Neuronal stem cell (in vitro differentiated cells): ENCODE measurements at regions not wholly inside any gene's neighbourhood (a gene's known extent, or its start where the extent isn't known, plus 50 kb on each side); places are given as distances from the start of the nearest gene placed in this dataset.

ENCODE experiments used
- DNase-seq: peaks from one replicate; pipeline ENCODE4 v3.0.0-alpha.2; 2013; ENCODE audit warnings: low spot score
- H2AFZ ChIP-seq: one replicate; pipeline ENCODE4 v1.6.1; 2013; ENCODE audit warnings: mild to moderate bottlenecking, low read length, inconsistent platforms
- H2AK5ac ChIP-seq: 2 replicates; pipeline ENCODE4 v1.6.1; 2013; ENCODE audit warnings: low read depth, mild to moderate bottlenecking, inconsistent platforms, low read length, moderate library complexity, mixed read lengths
- H2BK120ac ChIP-seq: 2 replicates; pipeline ENCODE4 v1.6.1; 2013; ENCODE audit warnings: low read depth, mild to moderate bottlenecking, inconsistent platforms, low read length, moderate library complexity, mixed read lengths
- H2BK12ac ChIP-seq: one replicate; pipeline ENCODE4 v1.6.1; 2013; ENCODE audit warnings: low read length, inconsistent platforms
- H2BK15ac ChIP-seq: 2 replicates; pipeline ENCODE4 v1.6.1; 2013; ENCODE audit warnings: mild to moderate bottlenecking, low read length, inconsistent platforms, mixed read lengths
- H2BK5ac ChIP-seq: one replicate; pipeline ENCODE4 v1.6.1; 2013; ENCODE audit warnings: inconsistent platforms, mild to moderate bottlenecking, low read length, moderate library complexity
- H3K14ac ChIP-seq: one replicate; pipeline ENCODE4 v1.6.1; 2013; ENCODE audit warnings: low read length, inconsistent platforms
- H3K18ac ChIP-seq: 2 replicates; pipeline ENCODE4 v1.6.1; 2013; ENCODE audit warnings: low read length, inconsistent platforms
- H3K23ac ChIP-seq: 2 replicates; pipeline ENCODE4 v1.6.1; 2013; ENCODE audit warnings: low read depth, mild to moderate bottlenecking, mixed read lengths, low read length, inconsistent platforms; ENCODE audit not compliant: poor library complexity
- H3K27ac ChIP-seq: replicated peaks from 3 replicates; pipeline ENCODE4 v1.5.1; 2013; ENCODE audit warnings: low read length, inconsistent platforms
- H3K27me3 ChIP-seq, 3 experiments: 2 replicates each; pipeline ENCODE4 v1.6.1; 2013; ENCODE audit warnings: low read length in 3 of 3, mild to moderate bottlenecking in 2 of 3, inconsistent platforms in 1 of 3, low read depth in 1 of 3, mixed read lengths in 1 of 3, moderate library complexity in 1 of 3; ENCODE audit not compliant: control insufficient read depth in 3 of 3, insufficient read depth in 3 of 3
- H3K36me3 ChIP-seq, 2 donors: replicated peaks in 1 of 2; 2 replicates each; pipeline ENCODE4 v1.6.1; 2013; ENCODE audit warnings: low read length in 2 of 2; ENCODE audit not compliant: control insufficient read depth in 2 of 2, insufficient read depth in 2 of 2
- H3K4ac ChIP-seq: 2 replicates; pipeline ENCODE4 v1.6.1; 2013; ENCODE audit warnings: inconsistent platforms, mild to moderate bottlenecking, low read length, moderate library complexity
- H3K4me1 ChIP-seq, 2 donors: 1 replicate in 1 of 2; 2 replicates in 1 of 2; pipeline ENCODE4 v1.6.1; 2013; ENCODE audit warnings: low read length in 2 of 2, low read depth in 1 of 2; ENCODE audit not compliant: control insufficient read depth in 2 of 2, insufficient read depth in 1 of 2
- H3K4me2 ChIP-seq: one replicate; pipeline ENCODE4 v1.6.1; 2013; ENCODE audit warnings: mild to moderate bottlenecking, low read length, inconsistent platforms; ENCODE audit not compliant: insufficient read depth, poor library complexity, severe bottlenecking
- H3K4me3 ChIP-seq, 2 donors: 2 replicates each; pipeline ENCODE4 v1.5.1; 2013; ENCODE audit warnings: low read length in 2 of 2, mild to moderate bottlenecking in 2 of 2, inconsistent platforms in 1 of 2, moderate library complexity in 1 of 2
- H3K79me1 ChIP-seq: one replicate; pipeline ENCODE4 v1.6.1; 2013; ENCODE audit warnings: low read depth, mild to moderate bottlenecking, inconsistent platforms, low read length, moderate library complexity
- H3K9ac ChIP-seq: one replicate; pipeline ENCODE4 v1.6.1; 2013; ENCODE audit warnings: mild to moderate bottlenecking, low read depth, low read length, inconsistent platforms; ENCODE audit not compliant: poor library complexity
- H3K9me3 ChIP-seq, 2 donors: replicated peaks in 1 of 2; 2 replicates each; pipeline versions ENCODE3 to v1.6.1; 2013; ENCODE audit warnings: low read length in 2 of 2, mild to moderate bottlenecking in 2 of 2, inconsistent platforms in 1 of 2, low read depth in 1 of 2, mixed read lengths in 1 of 2, moderate library complexity in 1 of 2; ENCODE audit not compliant: control insufficient read depth in 2 of 2, insufficient read depth in 1 of 2
- H4K8ac ChIP-seq: one replicate; pipeline ENCODE4 v1.6.1; 2013; ENCODE audit warnings: low read depth, mild to moderate bottlenecking, inconsistent platforms, low read length, moderate library complexity
- H4K91ac ChIP-seq: one replicate; pipeline ENCODE4 v1.6.1; 2013; ENCODE audit warnings: low read length, low read depth, mild to moderate bottlenecking, inconsistent platforms; ENCODE audit not compliant: poor library complexity
- WGBS, 2 donors: extraction: QIAGEN DNeasy Blood & Tissue Kit; methylation state at CpG; one replicate each; pipeline ENCODE4 v1.1.7; 2013; ENCODE audit warnings: missing lambda C conversion rate in 2 of 2, mixed read lengths in 1 of 2; ENCODE audit not compliant: insufficient read length in 2 of 2, insufficient replicate concordance in 1 of 2; ENCODE audit errors: extremely low coverage in 2 of 2; 5-methylcytosine and 5-hydroxymethylcytosine counted together

GRCh38 chr4:12393631-12394262 lies 965.1 kb upstream of the HS3ST1 start:
- no peak overlapping the region for H3K4ac ChIP-seq
- H3K27ac ChIP-seq, result no peak overlapping the region
- H3K4me2 ChIP-seq, result no peak overlapping the region
- H3K27me3 ChIP-seq, result no peaks in the 10 kb centered on the region
- no peak overlapping the region for H3K4me3 ChIP-seq
- no peak overlapping the region for H2BK15ac ChIP-seq
- H2AK5ac ChIP-seq, result no peak overlapping the region
- H3K14ac ChIP-seq, result no peak overlapping the region
- H3K36me3 ChIP-seq, result no peaks in the 10 kb centered on the region
- no peak overlapping the region for H4K8ac ChIP-seq
- H4K91ac ChIP-seq, result no peak overlapping the region
- H3K18ac ChIP-seq, result no peak overlapping the region
- WGBS, 2 donors, result no CpG with 5 or more reads among the region's 2 CpGs
- no peaks in the 10 kb centered on the region for H3K79me1 ChIP-seq
- DNase-seq, result no peak
- no peak overlapping the region for H2BK12ac ChIP-seq
- no peaks in the 10 kb centered on the region for H3K4me1 ChIP-seq
- H2AFZ ChIP-seq, result no peak overlapping the region
- no peaks in the 10 kb centered on the region for H3K9me3 ChIP-seq
- H2BK120ac ChIP-seq, result no peak overlapping the region
- H3K23ac ChIP-seq, result no peak overlapping the region
- no peak overlapping the region for H2BK5ac ChIP-seq
- no peak overlapping the region for H3K9ac ChIP-seq

- no peaks in the 10 kb centered on the region for H3K9me3 ChIP-seq
- no peak overlapping the region for H3K4me3 ChIP-seq
- H3K27ac ChIP-seq, result no peak overlapping the region
- no peak overlapping the region for H4K91ac ChIP-seq
- H3K79me1 ChIP-seq, result no peaks in the 10 kb centered on the region
- DNase-seq, result no peak
- whole genome bisulfite sequencing, 2 donors, result no CpG with 5 or more reads among the region's 2 CpGs
- H3K14ac ChIP-seq, result no peak overlapping the region
- H3K18ac ChIP-seq, result no peak overlapping the region
- no peak overlapping the region for H2AFZ ChIP-seq
- no peaks in the 10 kb centered on the region for H3K4me1 ChIP-seq
- H2BK12ac ChIP-seq, result no peak overlapping the region
- no peak overlapping the region for H4K8ac ChIP-seq
- H3K4ac ChIP-seq, result no peak overlapping the region
- H3K36me3 ChIP-seq, result no peaks in the 10 kb centered on the region
- no peak overlapping the region for H3K4me2 ChIP-seq
- no peak overlapping the region for H2BK5ac ChIP-seq
- H3K9ac ChIP-seq, result no peak overlapping the region
- no peaks in the 10 kb centered on the region for H3K27me3 ChIP-seq
- H2BK120ac ChIP-seq, result no peak overlapping the region
- H2AK5ac ChIP-seq, result no peak overlapping the region
- no peak overlapping the region for H2BK15ac ChIP-seq
- H3K23ac ChIP-seq, result no peak overlapping the region
These were observed 960.9 kb upstream of the HS3ST1 start for GRCh38 chr4:12389604-12390003.

- WGBS, 2 donors, result no CpG with 5 or more reads among the region's 2 CpGs
- H3K9me3 ChIP-seq, result no peaks in the 10 kb centered on the region
- H2AK5ac ChIP-seq, result no peak overlapping the region
- H4K91ac ChIP-seq, result no peak overlapping the region
- H3K36me3 ChIP-seq, result no peaks in the 10 kb centered on the region
- DNase-seq, result no peak
- H3K79me1 ChIP-seq, result no peaks in the 10 kb centered on the region
- peaks cover 0 to 2% of the 10 kb centered on the region in 2 donors for H3K4me1 ChIP-seq
- no peaks in the 10 kb centered on the region for H3K27me3 ChIP-seq
- no peak overlapping the region for H3K14ac ChIP-seq
- no peak overlapping the region for H2BK12ac ChIP-seq
- no peak overlapping the region for H3K4me2 ChIP-seq
- H2BK5ac ChIP-seq, result no peak overlapping the region
- H2AFZ ChIP-seq, result no peak overlapping the region
- no peak overlapping the region for H3K4ac ChIP-seq
- no peak overlapping the region for H3K27ac ChIP-seq
- no peak overlapping the region for H3K18ac ChIP-seq
- no peak overlapping the region for H3K23ac ChIP-seq
- H3K4me3 ChIP-seq, result no peak overlapping the region
- H3K9ac ChIP-seq, result no peak overlapping the region
- no peak overlapping the region for H4K8ac ChIP-seq
- H2BK120ac ChIP-seq, result no peak overlapping the region
- H2BK15ac ChIP-seq, result no peak overlapping the region
These were observed 953.9 kb upstream of the HS3ST1 start for GRCh38 chr4:12382567-12382966.

GRCh38 chr4:12379191-12379590 lies 950.5 kb upstream of the HS3ST1 start:
- no peak for DNase-seq
- Histone ChIP-seq H3K23ac (no peak overlapping the region), H2AFZ (no peak overlapping the region), H3K27ac (no peak overlapping the region), H3K4me3 (no peak overlapping the region), H2AK5ac (no peak overlapping the region), H3K4ac (no peak overlapping the region), H4K8ac (no peak overlapping the region), H3K36me3 (no peaks in the 10 kb centered on the region), H3K27me3 (no peaks in the 10 kb centered on the region), H3K79me1 (no peaks in the 10 kb centered on the region), H2BK12ac (no peak overlapping the region), H3K14ac (no peak overlapping the region), H2BK120ac (no peak overlapping the region), H4K91ac (no peak overlapping the region), H3K4me1 (peaks cover 0 to 2% of the 10 kb centered on the region in 2 donors), H3K18ac (no peak overlapping the region), H3K9me3 (no peaks in the 10 kb centered on the region), H3K4me2 (no peak overlapping the region), H2BK15ac (no peak overlapping the region), H3K9ac (no peak overlapping the region), H2BK5ac (no peak overlapping the region)
- no CpG with 5 or more reads among the region's 1 CpG for WGBS, 2 donors
